WTC11 (cell line): ENCODE measurements at regions not wholly inside any gene's neighbourhood (a gene's known extent, or its start where the extent isn't known, plus 50 kb on each side); places are given as distances from the start of the nearest gene placed in this dataset.

Source experiments
- ATAC-seq: fragments of 200-7000 bp; cut with Tn5 transposase; 2 replicates; pipeline ENCODE4 v1.10.0; 2021; ENCODE audit warnings: mild to moderate bottlenecking, moderate library complexity
- CTCF ChIA-PET: fragments of 300-600 bp; sonication (Branson Sonifier 250); formaldehyde crosslinking; loops from one replicate; lab custom pipeline; 2021; ENCODE audit warnings: antibody characterized with exemption; lab: Charles Lee
- POLR2A ChIA-PET: fragments of 350-600 bp; sonication (Branson Sonifier 250); formaldehyde crosslinking; loops from one replicate; lab custom pipeline; 2021; ENCODE audit warnings: antibody characterized with exemption; lab: Charles Lee
- DNase-seq: peaks from one replicate; pipeline ENCODE4 v3.0.0; 2021; ENCODE audit warnings: low spot score
- H3K27ac Mint-ChIP-seq: 2 replicates; pipeline ENCODE4 v1.8.0; 2021; ENCODE audit warnings: mixed read lengths
- H3K27me3 Mint-ChIP-seq: 2 replicates; pipeline ENCODE4 v1.8.0; 2021; ENCODE audit warnings: low read depth, mild to moderate bottlenecking, moderate library complexity, mixed read lengths
- H3K36me3 Mint-ChIP-seq: 2 replicates; pipeline ENCODE4 v1.8.0; 2021; ENCODE audit warnings: mixed read lengths
- H3K4me1 Mint-ChIP-seq: 2 replicates; pipeline ENCODE4 v1.8.0; 2022; ENCODE audit warnings: mixed read lengths
- H3K4me3 Mint-ChIP-seq: 2 replicates; pipeline ENCODE4 v1.8.0; 2021; ENCODE audit warnings: mild to moderate bottlenecking, moderate library complexity, mixed read lengths
- H3K9me3 Mint-ChIP-seq: 2 replicates; pipeline ENCODE4 v1.8.0; 2021; ENCODE audit warnings: mixed read lengths
- CBFB ChIP-seq: sonication (generic); formaldehyde crosslinking; IDR thresholded peaks from 2 replicates; pipeline ENCODE4 v1.8.1; 2022; ENCODE audit warnings: mild to moderate bottlenecking, low read depth, missing genetic modification reagents
- FOXK1 ChIP-seq: sonication (generic); formaldehyde crosslinking; IDR thresholded peaks from 2 replicates; pipeline ENCODE4 v1.8.0; 2022; ENCODE audit warnings: mild to moderate bottlenecking, moderate library complexity, missing genetic modification reagents
- JUN ChIP-seq: sonication (generic); formaldehyde crosslinking; IDR thresholded peaks from 2 replicates; pipeline ENCODE4 v1.8.0; 2023; ENCODE audit warnings: mild to moderate bottlenecking, missing genetic modification reagents
- NFE2L1 ChIP-seq: sonication (generic); formaldehyde crosslinking; IDR thresholded peaks from 2 replicates; pipeline ENCODE4 v1.8.1; 2023; ENCODE audit warnings: missing genetic modification reagents
- NFYB ChIP-seq: sonication (generic); formaldehyde crosslinking; conservative IDR thresholded peaks from 2 replicates; pipeline ENCODE4 v1.8.0; 2022; ENCODE audit warnings: low read depth, missing genetic modification reagents
- NR2C2 ChIP-seq: sonication (generic); formaldehyde crosslinking; IDR thresholded peaks from 2 replicates; pipeline ENCODE4 v1.8.0; 2022; ENCODE audit warnings: mild to moderate bottlenecking, missing genetic modification reagents
- SMAD3 ChIP-seq: sonication (generic); formaldehyde crosslinking; IDR thresholded peaks from 2 replicates; pipeline ENCODE4 v1.8.0; 2022; ENCODE audit warnings: missing genetic modification reagents, mild to moderate bottlenecking, borderline replicate concordance
- SOX15 ChIP-seq: fragments of 250-450 bp; sonication (Bioruptor Pico); IDR thresholded peaks from 2 replicates; pipeline ENCODE4 v1.9.0; 2021; ENCODE audit warnings: mild to moderate bottlenecking
- TEAD4 ChIP-seq: sonication (generic); formaldehyde crosslinking; IDR thresholded peaks from 2 replicates; pipeline ENCODE4 v1.8.0; 2022; ENCODE audit warnings: mild to moderate bottlenecking, missing genetic modification reagents
- ZMAT4 ChIP-seq: fragments of 250-450 bp; sonication (Bioruptor Pico); IDR thresholded peaks from 2 replicates; pipeline ENCODE4 v1.9.0; 2021; ENCODE audit warnings: mild to moderate bottlenecking
- ZNF232 ChIP-seq: sonication (generic); formaldehyde crosslinking; IDR thresholded peaks from 2 replicates; pipeline ENCODE4 v1.8.0; 2022; ENCODE audit warnings: mild to moderate bottlenecking, missing genetic modification reagents
- ZNF263 ChIP-seq: sonication (generic); formaldehyde crosslinking; IDR thresholded peaks from 2 replicates; pipeline ENCODE4 v1.8.1; 2022; ENCODE audit warnings: low read depth, mild to moderate bottlenecking, moderate library complexity, missing genetic modification reagents
- ZNF671 ChIP-seq: fragments of 250-450 bp; sonication (Bioruptor Pico); IDR thresholded peaks from 2 replicates; pipeline ENCODE4 v1.8.0; 2021; ENCODE audit warnings: mild to moderate bottlenecking
- TF ChIP-seq, protein P1 (sequence below): fragments of 250-450 bp; sonication (Bioruptor Pico); IDR thresholded peaks from 2 replicates; pipeline ENCODE4 v2.1.2; 2022; ENCODE audit warnings: mild to moderate bottlenecking, moderate library complexity
- TF ChIP-seq, protein P2 (sequence below): fragments of 250-450 bp; sonication (Bioruptor Pico); IDR thresholded peaks from 2 replicates; pipeline ENCODE4 v1.9.0; 2021; ENCODE audit warnings: moderate library complexity, mild to moderate bottlenecking, inconsistent platforms, borderline replicate concordance
- TF ChIP-seq, protein P3 (sequence below): sonication (generic); formaldehyde crosslinking; IDR thresholded peaks from 2 replicates; pipeline ENCODE4 v1.8.1; 2023; ENCODE audit warnings: mild to moderate bottlenecking, missing genetic modification reagents
- TF ChIP-seq, protein P4 (sequence below): fragments of 250-450 bp; sonication (Bioruptor Pico); IDR thresholded peaks from 2 replicates; pipeline ENCODE4 v1.9.0; 2021; ENCODE audit warnings: mild to moderate bottlenecking
- TF ChIP-seq, protein P5 (sequence below): sonication (generic); formaldehyde crosslinking; conservative IDR thresholded peaks from 2 replicates; pipeline ENCODE4 v1.8.1; 2022; ENCODE audit warnings: mild to moderate bottlenecking, missing genetic modification reagents

DNA sequence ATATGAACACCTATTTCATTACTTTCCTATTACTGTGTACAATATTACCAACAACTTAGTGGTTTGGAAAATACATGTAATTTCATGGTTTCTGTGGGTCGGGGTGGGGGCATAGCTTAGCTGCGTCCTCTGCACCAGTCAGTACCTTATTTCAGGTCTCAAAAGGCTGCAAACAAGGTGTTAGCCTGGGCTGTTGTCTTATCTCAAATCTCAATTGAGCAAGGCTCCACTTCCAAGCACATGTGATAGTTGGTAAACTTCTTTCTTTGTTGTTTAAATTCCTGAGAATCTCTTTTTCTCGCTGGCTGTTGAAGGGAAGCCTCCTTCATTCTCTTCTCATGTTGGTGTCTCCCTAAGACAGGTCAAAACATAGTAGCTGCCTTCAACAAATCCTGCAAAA, 485.4 kb downstream of the AMY1C start:
- H3K27me3 Mint-ChIP-seq, result no peaks in the 10 kb centered on the region; the same call in 1 of the 2 replicates
- DNase-seq (no peak), ATAC-seq (peak; percentile 86)
- ChIA-PET POLR2A (no interaction called here), CTCF (no interaction called here)
- no peak overlapping the region for H3K27ac Mint-ChIP-seq
- TF ChIP-seq ZMAT4 (CRISPR knock-in tag), result 0 out of 2 replicates have a peak, but pooled peaks have one; percentile 20
- TF ChIP-seq, protein P1, sequence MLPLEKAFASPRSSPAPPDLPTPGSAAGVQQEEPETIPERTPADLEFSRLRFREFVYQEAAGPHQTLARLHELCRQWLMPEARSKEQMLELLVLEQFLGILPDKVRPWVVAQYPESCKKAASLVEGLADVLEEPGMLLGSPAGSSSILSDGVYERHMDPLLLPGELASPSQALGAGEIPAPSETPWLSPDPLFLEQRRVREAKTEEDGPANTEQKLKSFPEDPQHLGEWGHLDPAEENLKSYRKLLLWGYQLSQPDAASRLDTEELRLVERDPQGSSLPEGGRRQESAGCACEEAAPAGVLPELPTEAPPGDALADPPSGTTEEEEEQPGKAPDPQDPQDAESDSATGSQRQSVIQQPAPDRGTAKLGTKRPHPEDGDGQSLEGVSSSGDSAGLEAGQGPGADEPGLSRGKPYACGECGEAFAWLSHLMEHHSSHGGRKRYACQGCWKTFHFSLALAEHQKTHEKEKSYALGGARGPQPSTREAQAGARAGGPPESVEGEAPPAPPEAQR, result no peak
- no peaks in the 10 kb centered on the region for H3K36me3 Mint-ChIP-seq
- H3K9me3 Mint-ChIP-seq, result peaks cover 4% of the 10 kb centered on the region
- H3K4me3 Mint-ChIP-seq, result no peak overlapping the region
- H3K4me1 Mint-ChIP-seq, result peaks cover 14% of the 10 kb centered on the region

- POLR2A ChIA-PET, result no interaction called here
- TF ChIP-seq, protein P2, sequence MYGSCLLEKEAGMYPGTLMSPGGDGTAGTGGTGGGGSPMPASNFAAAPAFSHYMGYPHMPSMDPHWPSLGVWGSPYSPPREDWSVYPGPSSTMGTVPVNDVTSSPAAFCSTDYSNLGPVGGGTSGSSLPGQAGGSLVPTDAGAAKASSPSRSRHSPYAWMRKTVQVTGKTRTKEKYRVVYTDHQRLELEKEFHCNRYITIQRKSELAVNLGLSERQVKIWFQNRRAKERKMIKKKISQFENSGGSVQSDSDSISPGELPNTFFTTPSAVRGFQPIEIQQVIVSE (CRISPR knock-in tag), result no peak
- TF ChIP-seq NFYB (no peak), FOXK1 (CRISPR knock-in tag) (no peak), CBFB (CRISPR knock-in tag) (no peak), ZNF263 (CRISPR knock-in tag) (no peak), NR2C2 (CRISPR knock-in tag) (no peak), TEAD4 (CRISPR knock-in tag) (no peak), ZNF671 (CRISPR knock-in tag) (no peak), JUN (no peak), NFE2L1 (CRISPR knock-in tag) (no peak), ZNF232 (CRISPR knock-in tag) (no peak), SOX15 (CRISPR knock-in tag) (no peak), SMAD3 (CRISPR knock-in tag) (no peak)
- TF ChIP-seq, protein P3, sequence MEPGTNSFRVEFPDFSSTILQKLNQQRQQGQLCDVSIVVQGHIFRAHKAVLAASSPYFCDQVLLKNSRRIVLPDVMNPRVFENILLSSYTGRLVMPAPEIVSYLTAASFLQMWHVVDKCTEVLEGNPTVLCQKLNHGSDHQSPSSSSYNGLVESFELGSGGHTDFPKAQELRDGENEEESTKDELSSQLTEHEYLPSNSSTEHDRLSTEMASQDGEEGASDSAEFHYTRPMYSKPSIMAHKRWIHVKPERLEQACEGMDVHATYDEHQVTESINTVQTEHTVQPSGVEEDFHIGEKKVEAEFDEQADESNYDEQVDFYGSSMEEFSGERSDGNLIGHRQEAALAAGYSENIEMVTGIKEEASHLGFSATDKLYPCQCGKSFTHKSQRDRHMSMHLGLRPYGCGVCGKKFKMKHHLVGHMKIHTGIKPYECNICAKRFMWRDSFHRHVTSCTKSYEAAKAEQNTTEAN, result no peak
- TF ChIP-seq, protein P4, sequence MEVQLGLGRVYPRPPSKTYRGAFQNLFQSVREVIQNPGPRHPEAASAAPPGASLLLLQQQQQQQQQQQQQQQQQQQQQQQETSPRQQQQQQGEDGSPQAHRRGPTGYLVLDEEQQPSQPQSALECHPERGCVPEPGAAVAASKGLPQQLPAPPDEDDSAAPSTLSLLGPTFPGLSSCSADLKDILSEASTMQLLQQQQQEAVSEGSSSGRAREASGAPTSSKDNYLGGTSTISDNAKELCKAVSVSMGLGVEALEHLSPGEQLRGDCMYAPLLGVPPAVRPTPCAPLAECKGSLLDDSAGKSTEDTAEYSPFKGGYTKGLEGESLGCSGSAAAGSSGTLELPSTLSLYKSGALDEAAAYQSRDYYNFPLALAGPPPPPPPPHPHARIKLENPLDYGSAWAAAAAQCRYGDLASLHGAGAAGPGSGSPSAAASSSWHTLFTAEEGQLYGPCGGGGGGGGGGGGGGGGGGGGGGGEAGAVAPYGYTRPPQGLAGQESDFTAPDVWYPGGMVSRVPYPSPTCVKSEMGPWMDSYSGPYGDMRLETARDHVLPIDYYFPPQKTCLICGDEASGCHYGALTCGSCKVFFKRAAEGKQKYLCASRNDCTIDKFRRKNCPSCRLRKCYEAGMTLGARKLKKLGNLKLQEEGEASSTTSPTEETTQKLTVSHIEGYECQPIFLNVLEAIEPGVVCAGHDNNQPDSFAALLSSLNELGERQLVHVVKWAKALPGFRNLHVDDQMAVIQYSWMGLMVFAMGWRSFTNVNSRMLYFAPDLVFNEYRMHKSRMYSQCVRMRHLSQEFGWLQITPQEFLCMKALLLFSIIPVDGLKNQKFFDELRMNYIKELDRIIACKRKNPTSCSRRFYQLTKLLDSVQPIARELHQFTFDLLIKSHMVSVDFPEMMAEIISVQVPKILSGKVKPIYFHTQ (CRISPR knock-in tag), result no peak
- TF ChIP-seq, protein P5, sequence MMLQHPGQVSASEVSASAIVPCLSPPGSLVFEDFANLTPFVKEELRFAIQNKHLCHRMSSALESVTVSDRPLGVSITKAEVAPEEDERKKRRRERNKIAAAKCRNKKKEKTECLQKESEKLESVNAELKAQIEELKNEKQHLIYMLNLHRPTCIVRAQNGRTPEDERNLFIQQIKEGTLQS (CRISPR knock-in tag), result no peak
- no peak overlapping the region for H3K27ac Mint-ChIP-seq
- H3K36me3 Mint-ChIP-seq, result no peaks in the 10 kb centered on the region
- peaks cover 14% of the 10 kb centered on the region for H3K4me1 Mint-ChIP-seq
- CTCF ChIA-PET, result no interaction called here
- peaks cover 4% of the 10 kb centered on the region for H3K9me3 Mint-ChIP-seq
- no peaks in the 10 kb centered on the region; the same call in 1 of the 2 replicates for H3K27me3 Mint-ChIP-seq
- no peak for DNase-seq
- no peak overlapping the region for H3K4me3 Mint-ChIP-seq
- peak; percentile 87 for ATAC-seq
These were observed 489.3 kb downstream of the AMY1C start for GRCh38 chr1:104238991-104239390.
